ENCODE measurements at regions not wholly inside any gene's neighbourhood (a gene's known extent, or its start where the extent isn't known, plus 50 kb on each side); places are given as distances from the start of the nearest gene placed in this dataset.
A peak's percentile ranks its signal among the peaks of the same experiment; 100 is the strongest.

GRCh38 chr1:170271430-170272161, 125.8 kb downstream of the NTMT2 start:
- Histone ChIP-seq H3K4me3 (no peak overlapping the region), H3K9me3 (no peaks in the 10 kb centered on the region), H3K36me3 (no peaks in the 10 kb centered on the region), H3K4me1 (peaks cover 0 to 12% (median 0%) of the 10 kb centered on the region in 4 donors), H3K27me3 (no peaks in the 10 kb centered on the region), H3K27ac (no peak overlapping the region)
- TF ChIP-seq CTCF (IDR thresholded peaks at IDR 0.05) (no peak), EP300 (IDR thresholded peaks at IDR 0.05) (no peak), POLR2A (IDR thresholded peaks at IDR 0.05) (no peak)
- 72 to 76% methylated on average over 3 of the region's 3 CpGs for WGBS, 2 donors
- DNase-seq (ENCODE audit: low spot score in 2 of 2): no peak

- H3K4me1 ChIP-seq: peaks cover 0 to 12% (median 0%) of the 10 kb centered on the region in 4 donors
- no peaks in the 10 kb centered on the region for H3K27me3 ChIP-seq
- 48 to 50% methylated on average over 6 of the region's 6 CpGs for WGBS, 2 donors
- H3K36me3 ChIP-seq: no peaks in the 10 kb centered on the region
- DNase-seq (ENCODE audit: low spot score in 2 of 2): peak; percentile 32 to 60
- no peak overlapping the region for H3K27ac ChIP-seq
- peak in 1 of 2 donors; percentile 43 for TF ChIP-seq EP300 (IDR thresholded peaks at IDR 0.05)
- no peak for TF ChIP-seq POLR2A (IDR thresholded peaks at IDR 0.05)
- H3K4me3 ChIP-seq: no peak overlapping the region
- no peaks in the 10 kb centered on the region for H3K9me3 ChIP-seq
These were observed 127.8 kb downstream of the NTMT2 start for GRCh38 chr1:170273291-170274130.

- Histone ChIP-seq H3K27ac (no peak overlapping the region), H3K36me3 (no peaks in the 10 kb centered on the region), H3K9me3 (no peaks in the 10 kb centered on the region), H3K27me3 (no peaks in the 10 kb centered on the region), H3K4me3 (no peak overlapping the region), H3K4me1 (peaks cover 0 to 12% (median 0%) of the 10 kb centered on the region in 4 donors)
- TF ChIP-seq EP300 (IDR thresholded peaks at IDR 0.05): no peak
- TF ChIP-seq CTCF (IDR thresholded peaks at IDR 0.05): no peak
- TF ChIP-seq POLR2A (IDR thresholded peaks at IDR 0.05): no peak
- WGBS, 2 donors: 43 to 51% methylated on average over 5 of the region's 5 CpGs
- no peak for DNase-seq (ENCODE audit: low spot score in 2 of 2)
These were observed 128.4 kb downstream of the NTMT2 start for GRCh38 chr1:170274131-170274501.

GRCh38 chr1:170277985-170278384, 132.2 kb downstream of the NTMT2 start:
- no peaks in the 10 kb centered on the region for H3K9me3 ChIP-seq
- no peak for DNase-seq (ENCODE audit: low spot score in 2 of 2)
- no peaks in the 10 kb centered on the region for H3K27me3 ChIP-seq
- 76 to 77% methylated on average over 2 of the region's 2 CpGs for WGBS, 2 donors
- no peaks in the 10 kb centered on the region for H3K36me3 ChIP-seq
- H3K4me3 ChIP-seq: no peak overlapping the region
- H3K4me1 ChIP-seq: peaks cover 0 to 12% (median 0%) of the 10 kb centered on the region in 4 donors
- no peak overlapping the region for H3K27ac ChIP-seq
- TF ChIP-seq CTCF (IDR thresholded peaks at IDR 0.05): no peak
- no peak for TF ChIP-seq EP300 (IDR thresholded peaks at IDR 0.05)
- TF ChIP-seq POLR2A (IDR thresholded peaks at IDR 0.05): no peak

- H3K4me1 ChIP-seq: no peaks in the 10 kb centered on the region
- no peak overlapping the region for H3K4me3 ChIP-seq
- TF ChIP-seq CTCF (IDR thresholded peaks at IDR 0.05) (no peak), POLR2A (IDR thresholded peaks at IDR 0.05) (no peak), EP300 (IDR thresholded peaks at IDR 0.05) (no peak)
- H3K36me3 ChIP-seq: no peaks in the 10 kb centered on the region
- H3K9me3 ChIP-seq: no peaks in the 10 kb centered on the region
- no peak overlapping the region for H3K27ac ChIP-seq
- no peaks in the 10 kb centered on the region for H3K27me3 ChIP-seq
- 69 to 78% methylated on average over 3 of the region's 3 CpGs for WGBS, 2 donors
- DNase-seq (ENCODE audit: low spot score in 2 of 2): no peak
These were observed 138.3 kb downstream of the NTMT2 start for GRCh38 chr1:170284016-170284415.

Measured in tibial nerve (tissue), 4 donors.